ENCODE measurements at regions not wholly inside any gene's neighbourhood (a gene's known extent, or its start where the extent isn't known, plus 50 kb on each side); places are given as distances from the start of the nearest gene placed in this dataset.

DNA sequence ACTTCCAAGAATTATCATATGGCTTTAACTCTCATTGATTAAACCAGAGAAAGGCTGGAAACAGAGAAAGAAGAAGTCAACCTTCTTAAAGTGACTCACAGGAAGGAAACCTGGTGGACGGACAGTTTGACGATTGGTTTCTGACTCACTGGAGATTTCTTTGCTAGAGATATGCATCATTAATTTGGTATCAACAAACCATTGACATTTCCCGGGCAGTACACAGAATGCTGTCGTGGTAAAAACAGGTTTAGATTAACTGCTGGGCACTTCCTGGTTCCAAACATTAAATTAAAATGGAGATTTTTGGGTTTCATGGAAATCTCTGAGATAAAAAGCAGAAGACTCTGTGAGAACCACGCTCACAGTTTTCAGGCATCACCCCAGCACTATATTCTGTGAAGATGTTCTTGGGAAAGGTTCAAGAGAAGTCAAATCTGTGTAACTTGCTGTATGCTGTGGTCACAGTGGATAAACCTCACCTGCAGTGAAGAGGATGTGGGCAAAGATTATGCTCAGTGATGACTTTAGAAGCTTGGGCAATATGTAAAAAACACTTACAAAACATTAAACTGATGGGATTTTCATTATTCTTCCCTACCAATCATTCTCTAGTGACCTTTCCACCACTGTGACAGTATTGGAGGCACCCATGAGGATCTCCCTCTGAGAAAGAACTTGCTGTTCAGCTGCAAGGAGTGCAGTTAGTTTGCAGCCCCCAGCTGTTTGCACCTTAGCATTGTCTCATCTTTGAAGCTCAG, 61.1 kb upstream of the CD44 start:
- DNase-seq (ENCODE audit: low read depth): peak; percentile 27

GRCh38 chr11:35078470-35078735, 60.6 kb upstream of the CD44 start:
- DNase-seq (ENCODE audit: low read depth): no peak

GRCh38 chr11:35079611-35080010, 59.4 kb upstream of the CD44 start:
- DNase-seq (ENCODE audit: low read depth): no peak

- peak; percentile 72 for DNase-seq (ENCODE audit: low read depth)
These were observed 56.4 kb upstream of the CD44 start for GRCh38 chr11:35082321-35083180.

DNA sequence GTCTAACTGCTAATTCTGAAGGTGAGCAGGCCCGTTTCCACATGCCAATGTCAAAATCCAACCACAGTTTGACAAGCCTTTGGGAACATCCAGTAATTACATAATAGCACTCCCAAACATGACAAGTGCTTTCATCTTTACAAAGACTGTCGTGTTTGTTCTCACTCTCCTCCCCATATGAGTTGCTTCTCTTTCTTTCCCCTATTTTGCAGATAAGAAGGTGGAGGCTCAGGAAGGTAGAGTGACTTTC, 55.9 kb upstream of the CD44 start:
- no peak for DNase-seq (ENCODE audit: low read depth)

GRCh38 chr11:35083431-35084238, 55.3 kb upstream of the CD44 start:
- peak; percentile 93 for DNase-seq (ENCODE audit: low read depth)

DNA sequence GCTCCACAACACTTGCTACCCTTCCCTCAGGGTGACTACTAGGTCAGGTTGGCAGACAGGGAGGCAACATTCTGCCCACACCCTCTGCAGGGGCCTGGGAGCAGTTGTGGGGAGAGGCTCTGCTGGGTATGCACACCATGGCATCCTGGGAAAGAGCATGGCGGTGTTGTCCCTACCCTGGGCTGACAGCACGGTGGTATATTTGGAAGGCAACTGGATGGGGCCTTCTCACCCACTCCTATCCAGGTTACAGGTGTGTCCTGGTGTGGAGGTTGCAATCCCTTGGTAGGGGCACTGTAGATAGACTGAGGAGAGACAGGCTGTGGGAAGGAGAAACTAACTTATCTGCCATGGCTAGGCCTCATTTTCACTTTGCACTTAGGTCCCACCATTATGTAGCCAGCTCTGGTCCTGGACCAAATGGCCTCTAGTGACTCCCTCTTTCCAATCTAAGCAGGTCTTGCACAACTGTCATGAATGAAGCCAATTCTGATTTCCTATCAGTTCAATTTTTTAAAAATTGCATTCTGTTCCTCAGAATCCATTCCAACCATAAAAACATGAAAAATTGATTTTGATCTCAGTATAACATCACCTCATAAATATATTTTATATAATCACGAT, 54.0 kb upstream of the CD44 start:
- DNase-seq (ENCODE audit: low read depth): no peak

DNA sequence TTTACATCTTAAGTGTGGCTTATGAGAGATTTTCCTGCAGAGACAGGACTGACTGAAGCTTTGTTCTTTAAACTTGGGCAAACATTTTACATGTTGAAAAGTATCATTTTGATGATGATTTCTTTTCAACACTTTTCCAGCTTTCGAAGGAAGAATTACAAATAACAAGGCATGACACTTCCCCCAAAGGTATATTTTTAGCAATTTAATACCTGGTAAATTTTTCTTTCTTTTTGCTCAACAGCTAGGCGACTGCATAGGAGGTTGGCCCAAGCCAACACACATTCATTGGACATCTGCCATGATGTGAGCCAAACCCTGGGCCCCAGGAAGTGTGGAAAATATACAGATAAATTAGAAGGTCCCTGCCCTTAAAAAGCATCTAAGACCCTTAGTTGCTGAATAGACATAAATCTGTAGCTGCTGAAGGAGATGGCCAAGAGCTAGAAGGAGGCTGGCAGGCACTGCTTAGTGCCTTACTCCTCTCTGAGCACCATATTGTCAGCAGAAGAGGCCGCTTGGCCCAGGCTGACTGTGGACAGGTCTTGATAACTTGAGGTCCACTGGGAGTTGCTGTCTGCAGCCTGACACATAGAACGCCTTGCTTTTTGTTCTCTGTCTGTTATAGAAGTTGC, 53.3 kb upstream of the CD44 start:
- DNase-seq (ENCODE audit: low read depth): no peak

GRCh38 chr11:35087648-35088047, 51.3 kb upstream of the CD44 start:
- peak; percentile 71 for DNase-seq (ENCODE audit: low read depth)

- DNase-seq (ENCODE audit: low read depth): no peak
These were observed 50.7 kb upstream of the CD44 start for GRCh38 chr11:35088226-35088625.

DNA sequence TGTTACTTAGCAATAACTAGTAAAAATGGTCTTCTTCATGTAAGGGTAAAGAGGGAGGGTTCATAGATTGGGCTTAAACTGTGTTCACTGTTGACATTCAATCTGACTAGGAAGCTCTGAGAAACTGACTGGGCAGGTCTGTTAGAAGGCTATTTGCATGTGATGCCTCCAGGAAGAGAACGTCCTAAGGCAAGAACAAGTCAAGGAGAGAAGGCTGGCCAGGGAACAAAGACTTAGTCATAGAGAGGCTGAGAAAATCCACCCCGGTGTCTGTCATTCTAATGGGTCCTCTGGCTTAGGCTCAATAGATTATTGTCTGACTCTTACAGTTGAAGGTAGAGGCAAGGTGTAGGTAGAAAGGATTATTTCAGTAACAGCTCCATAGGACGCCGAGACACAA, 50.3 kb upstream of the CD44 start:
- DNase-seq (ENCODE audit: low read depth): no peak

Data from amniotic epithelial cell (primary cell).